ENCODE measurements at regions not wholly inside any gene's neighbourhood (a gene's known extent, or its start where the extent isn't known, plus 50 kb on each side); places are given as distances from the start of the nearest gene placed in this dataset.
"Not testable (repeated sequence)": the region's sequence is repeated elsewhere in the genome, so short reads cannot be mapped to it uniquely, and the experiment has no call there.

DNA sequence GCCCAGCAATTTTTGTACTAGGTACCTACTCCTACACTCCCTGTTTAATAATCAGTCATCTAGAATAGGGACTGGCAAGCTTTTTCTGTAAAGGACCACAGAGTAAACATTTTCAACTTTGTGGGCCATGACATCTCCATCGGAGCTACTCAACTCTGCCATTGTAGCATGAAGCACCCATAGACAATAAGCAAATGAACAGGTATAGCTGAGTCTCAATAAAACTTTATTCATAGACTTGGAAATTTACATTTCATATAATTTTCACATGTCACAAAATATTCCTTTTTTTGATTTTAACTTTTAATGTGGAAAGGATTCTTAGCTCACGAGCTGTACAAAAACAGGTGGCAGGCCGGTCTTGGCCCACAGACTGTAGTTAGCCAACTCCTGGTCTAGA is 345.8 kb downstream of the SOX9 start:
- Mint-ChIP-seq H3K9me3 (no peaks in the 10 kb centered on the region), H3K27me3 (ENCODE audit: low read depth) (peaks cover 15% of the 10 kb centered on the region), H3K4me1 (ENCODE audit: low read depth) (no peaks in the 10 kb centered on the region), H3K4me3 (no peak overlapping the region), H3K27ac (no peak overlapping the region), H3K36me3 (ENCODE audit: insufficient read depth in 2 of 2) (no peaks in the 10 kb centered on the region)
- ATAC-seq (replicated peaks in 1 of 2) (no peak), DNase-seq (no peak)

DNA sequence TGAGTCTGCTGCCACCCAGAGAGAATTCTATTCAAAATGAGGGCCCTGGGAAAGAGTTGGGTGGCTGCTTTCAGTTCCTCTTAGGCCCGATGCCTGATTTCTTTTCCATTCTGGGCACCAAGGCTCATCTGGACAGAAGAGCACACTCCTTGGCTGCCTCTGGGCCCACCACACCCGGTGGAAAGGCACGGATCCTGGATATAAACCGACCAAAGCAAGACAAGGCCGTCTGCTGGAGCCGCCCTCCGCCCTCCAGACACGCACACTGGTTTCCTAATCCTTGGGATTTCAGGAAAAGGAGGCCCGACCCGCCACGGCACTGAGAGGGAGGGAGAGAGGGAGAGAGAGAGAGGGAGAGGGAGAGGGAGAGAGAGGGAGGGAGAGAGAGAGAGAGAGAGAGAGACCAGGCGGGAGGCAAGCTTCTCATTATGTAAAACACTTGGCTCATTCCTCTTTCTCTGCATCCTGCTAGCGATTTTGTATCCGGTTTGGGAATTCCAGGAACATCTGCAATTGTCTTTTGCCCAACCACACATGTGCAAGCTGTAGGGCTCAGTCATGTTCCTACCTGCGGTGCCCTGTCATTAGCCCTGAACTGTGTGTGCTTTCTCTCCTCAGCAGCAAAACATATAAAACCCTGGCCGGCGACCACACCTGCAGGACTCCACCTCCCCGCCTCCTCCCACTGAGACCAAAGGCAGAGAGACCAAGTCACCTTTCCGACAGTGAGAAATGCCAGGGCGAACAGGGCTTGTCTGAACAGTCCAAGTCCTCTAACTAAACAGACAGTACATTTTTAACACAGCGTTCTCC is 347.2 kb downstream of the SOX9 start:
- DNase-seq (no peak), ATAC-seq (replicated peaks in 1 of 2) (no peak)
- Mint-ChIP-seq H3K27ac (no peak overlapping the region), H3K27me3 (ENCODE audit: low read depth) (peaks cover 27% of the 10 kb centered on the region), H3K4me1 (ENCODE audit: low read depth) (no peaks in the 10 kb centered on the region), H3K9me3 (no peaks in the 10 kb centered on the region), H3K36me3 (ENCODE audit: insufficient read depth in 2 of 2) (no peaks in the 10 kb centered on the region), H3K4me3 (no peak overlapping the region)

DNA sequence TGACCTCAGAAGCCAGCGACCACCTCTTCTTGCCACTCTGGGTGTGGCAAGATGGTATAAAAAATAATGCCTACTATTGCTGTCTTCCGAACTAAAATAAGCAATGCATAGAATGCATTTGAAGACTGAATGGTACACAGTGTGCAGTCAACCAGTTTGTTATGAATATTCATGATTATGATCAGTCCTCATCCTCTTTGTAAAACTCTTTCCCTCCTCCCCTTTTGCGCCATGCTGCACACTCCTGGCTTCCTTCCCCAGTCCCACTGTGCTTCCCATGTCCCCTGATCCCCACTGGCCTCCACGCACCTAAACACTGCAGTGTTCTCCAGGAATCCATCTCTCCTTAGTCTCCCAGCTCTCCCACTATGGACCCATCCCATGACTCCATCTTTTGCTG is 348.0 kb downstream of the SOX9 start:
- Mint-ChIP-seq H3K36me3 (ENCODE audit: insufficient read depth in 2 of 2) (no peaks in the 10 kb centered on the region), H3K9me3 (peaks cover 0 to under 1% of the 10 kb centered on the region in 2 donors)

GRCh38 chr17:72470121-72470705 is 349.4 kb downstream of the SOX9 start:
- H3K4me1 Mint-ChIP-seq (ENCODE audit: low read depth): no peaks in the 10 kb centered on the region
- H3K9me3 Mint-ChIP-seq: peaks cover 0 to 3% of the 10 kb centered on the region in 2 donors
- no peak overlapping the region for H3K27ac Mint-ChIP-seq

More for the DNA sequence above, 348.0 kb downstream of the SOX9 start:
- no peak overlapping the region for H3K4me3 Mint-ChIP-seq
- H3K4me1 Mint-ChIP-seq (ENCODE audit: low read depth): no peaks in the 10 kb centered on the region
- H3K27me3 Mint-ChIP-seq (ENCODE audit: low read depth): peaks cover 27% of the 10 kb centered on the region
- DNase-seq (no peak), ATAC-seq (replicated peaks in 1 of 2) (no peak)
- H3K27ac Mint-ChIP-seq: no peak overlapping the region

GRCh38 chr17:72470734-72471133 is 349.9 kb downstream of the SOX9 start:
- DNase-seq (no peak), ATAC-seq (replicated peaks in 1 of 2) (no peak)
- H3K4me3 Mint-ChIP-seq: no peak overlapping the region
- peaks cover 0 to 3% of the 10 kb centered on the region in 2 donors for H3K9me3 Mint-ChIP-seq
- H3K27me3 Mint-ChIP-seq (ENCODE audit: low read depth): peaks cover 14% of the 10 kb centered on the region
- no peaks in the 10 kb centered on the region for H3K4me1 Mint-ChIP-seq (ENCODE audit: low read depth)
- no peak overlapping the region for H3K27ac Mint-ChIP-seq
- no peaks in the 10 kb centered on the region for H3K36me3 Mint-ChIP-seq (ENCODE audit: insufficient read depth in 2 of 2)

More at GRCh38 chr17:72470121-72470705, 349.4 kb downstream of the SOX9 start:
- ATAC-seq (replicated peaks in 1 of 2) (peak in 1 of 2 donors; percentile 19), DNase-seq (no peak)
- no peak overlapping the region for H3K4me3 Mint-ChIP-seq
- H3K36me3 Mint-ChIP-seq (ENCODE audit: insufficient read depth in 2 of 2): no peaks in the 10 kb centered on the region
- peaks cover 17% of the 10 kb centered on the region for H3K27me3 Mint-ChIP-seq (ENCODE audit: low read depth)

GRCh38 chr17:72471296-72471695 is 350.5 kb downstream of the SOX9 start:
- no peak for DNase-seq
- no peak overlapping the region for H3K4me3 Mint-ChIP-seq
- H3K27me3 Mint-ChIP-seq (ENCODE audit: low read depth): peaks cover 17% of the 10 kb centered on the region
- H3K36me3 Mint-ChIP-seq (ENCODE audit: insufficient read depth in 2 of 2): no peaks in the 10 kb centered on the region
- H3K9me3 Mint-ChIP-seq: peaks cover 0 to 3% of the 10 kb centered on the region in 2 donors
- H3K4me1 Mint-ChIP-seq (ENCODE audit: low read depth): no peaks in the 10 kb centered on the region
- H3K27ac Mint-ChIP-seq: no peak overlapping the region
- ATAC-seq (replicated peaks in 1 of 2): no peak

DNA sequence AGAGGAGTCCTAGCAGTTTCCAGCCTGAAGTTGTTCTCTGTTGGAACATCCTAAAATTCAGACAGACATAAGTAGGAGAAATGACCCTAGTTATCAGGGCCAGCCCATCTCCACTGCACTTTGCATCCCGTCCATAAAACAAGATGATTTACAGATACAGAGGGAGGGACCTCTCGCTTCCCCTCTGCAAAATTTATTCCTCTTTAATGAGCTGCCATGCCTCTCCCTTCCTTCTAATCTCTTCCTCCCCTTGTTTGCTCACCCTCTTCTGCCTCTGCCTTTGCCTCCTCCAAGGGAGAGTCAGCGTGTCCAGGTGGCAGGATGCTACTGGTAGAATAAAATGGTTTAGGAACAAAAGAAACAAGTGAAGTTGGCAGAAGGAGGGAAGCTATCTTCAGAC is 351.3 kb downstream of the SOX9 start:
- DNase-seq (no peak), ATAC-seq (replicated peaks in 1 of 2) (no peak)
- H3K27me3 Mint-ChIP-seq (ENCODE audit: low read depth): peaks cover 25% of the 10 kb centered on the region
- peaks cover 0 to 3% of the 10 kb centered on the region in 2 donors for H3K9me3 Mint-ChIP-seq
- H3K4me3 Mint-ChIP-seq: no peak overlapping the region
- no peak overlapping the region for H3K27ac Mint-ChIP-seq
- no peaks in the 10 kb centered on the region for H3K36me3 Mint-ChIP-seq (ENCODE audit: insufficient read depth in 2 of 2)
- no peaks in the 10 kb centered on the region for H3K4me1 Mint-ChIP-seq (ENCODE audit: low read depth)

- not testable (repeated sequence) for H3K4me3 Mint-ChIP-seq; ATAC-seq (replicated peaks in 1 of 2); H3K9me3 Mint-ChIP-seq; H3K36me3 Mint-ChIP-seq (ENCODE audit: insufficient read depth in 2 of 2); H3K4me1 Mint-ChIP-seq (ENCODE audit: low read depth); DNase-seq; H3K27ac Mint-ChIP-seq
- peaks cover 25% of the 10 kb centered on the region for H3K27me3 Mint-ChIP-seq (ENCODE audit: low read depth)
Measured at GRCh38 chr17:72472853-72473390, 352.1 kb downstream of the SOX9 start.

GRCh38 chr17:72474243-72474642 is 353.4 kb downstream of the SOX9 start:
- Mint-ChIP-seq H3K27ac (no peak overlapping the region), H3K36me3 (ENCODE audit: insufficient read depth in 2 of 2) (no peaks in the 10 kb centered on the region), H3K9me3 (peaks cover 0 to 3% of the 10 kb centered on the region in 2 donors), H3K4me3 (no peak overlapping the region), H3K4me1 (ENCODE audit: low read depth) (no peaks in the 10 kb centered on the region), H3K27me3 (ENCODE audit: low read depth) (peaks cover 29% of the 10 kb centered on the region)
- no peak for DNase-seq
- no peak for ATAC-seq (replicated peaks in 1 of 2)

- no peak overlapping the region for H3K4me3 Mint-ChIP-seq
- H3K9me3 Mint-ChIP-seq: peaks cover 0 to 3% of the 10 kb centered on the region in 2 donors
- H3K27me3 Mint-ChIP-seq (ENCODE audit: low read depth): peaks cover 35% of the 10 kb centered on the region
- ATAC-seq (replicated peaks in 1 of 2): no peak
- DNase-seq: no peak
- H3K4me1 Mint-ChIP-seq (ENCODE audit: low read depth): no peaks in the 10 kb centered on the region
- no peak overlapping the region for H3K27ac Mint-ChIP-seq
- H3K36me3 Mint-ChIP-seq (ENCODE audit: insufficient read depth in 2 of 2): no peaks in the 10 kb centered on the region
Measured at GRCh38 chr17:72474719-72475477, 354.1 kb downstream of the SOX9 start.

DNA sequence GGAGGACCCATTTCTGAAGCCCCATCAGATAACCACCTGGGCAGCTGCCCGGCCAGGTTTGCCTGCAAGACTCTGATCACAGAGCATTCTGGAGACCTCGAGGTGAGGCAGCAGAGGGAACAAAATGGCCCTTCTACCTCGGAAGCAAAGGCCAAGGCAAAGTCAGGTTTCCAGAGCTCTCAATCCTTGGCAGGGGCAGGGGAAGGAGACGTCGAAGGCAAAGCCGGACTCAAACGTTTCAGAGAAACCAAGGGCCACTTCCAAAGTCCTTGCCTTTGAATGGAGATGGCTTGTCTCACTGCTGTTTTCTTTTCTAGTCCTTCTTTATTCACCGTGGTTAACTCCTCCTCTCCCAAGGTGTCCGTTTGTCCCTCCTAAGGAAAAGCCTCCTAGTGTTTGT is 355.3 kb downstream of the SOX9 start:
- peaks cover 35% of the 10 kb centered on the region for H3K27me3 Mint-ChIP-seq (ENCODE audit: low read depth)
- no peaks in the 10 kb centered on the region for H3K4me1 Mint-ChIP-seq (ENCODE audit: low read depth)
- H3K9me3 Mint-ChIP-seq: peaks cover 0 to 3% of the 10 kb centered on the region in 2 donors
- no peak for ATAC-seq (replicated peaks in 1 of 2)
- no peak for DNase-seq
- H3K36me3 Mint-ChIP-seq (ENCODE audit: insufficient read depth in 2 of 2): no peaks in the 10 kb centered on the region
- no peak overlapping the region for H3K4me3 Mint-ChIP-seq
- H3K27ac Mint-ChIP-seq: no peak overlapping the region

DNA sequence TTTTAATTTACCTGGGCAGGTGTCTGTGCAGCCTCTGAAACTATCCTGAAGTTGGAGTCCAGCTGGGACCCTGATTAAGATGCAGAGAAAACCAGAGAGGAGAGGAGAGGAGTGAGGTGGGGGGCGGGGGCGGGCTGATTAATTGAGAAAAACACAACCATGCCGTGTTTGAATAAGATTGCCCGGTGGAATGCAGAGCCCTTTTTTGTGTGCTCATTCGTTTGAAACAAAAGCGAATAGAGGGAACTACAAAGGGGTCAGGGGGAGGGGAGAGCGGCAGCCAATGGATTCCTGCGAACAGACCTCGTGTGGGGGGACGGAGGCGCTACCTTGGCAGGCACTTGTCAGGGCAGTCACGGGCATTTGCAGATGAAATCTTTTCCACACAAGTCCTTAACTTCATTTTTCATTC is 355.8 kb downstream of the SOX9 start:
- H3K4me1 Mint-ChIP-seq (ENCODE audit: low read depth): no peaks in the 10 kb centered on the region
- no peak overlapping the region for H3K27ac Mint-ChIP-seq
- H3K27me3 Mint-ChIP-seq (ENCODE audit: low read depth): peaks cover 35% of the 10 kb centered on the region
- H3K36me3 Mint-ChIP-seq (ENCODE audit: insufficient read depth in 2 of 2): no peaks in the 10 kb centered on the region
- no peak overlapping the region for H3K4me3 Mint-ChIP-seq
- DNase-seq (no peak), ATAC-seq (replicated peaks in 1 of 2) (no peak)
- peaks cover 0 to 3% of the 10 kb centered on the region in 2 donors for H3K9me3 Mint-ChIP-seq

DNA sequence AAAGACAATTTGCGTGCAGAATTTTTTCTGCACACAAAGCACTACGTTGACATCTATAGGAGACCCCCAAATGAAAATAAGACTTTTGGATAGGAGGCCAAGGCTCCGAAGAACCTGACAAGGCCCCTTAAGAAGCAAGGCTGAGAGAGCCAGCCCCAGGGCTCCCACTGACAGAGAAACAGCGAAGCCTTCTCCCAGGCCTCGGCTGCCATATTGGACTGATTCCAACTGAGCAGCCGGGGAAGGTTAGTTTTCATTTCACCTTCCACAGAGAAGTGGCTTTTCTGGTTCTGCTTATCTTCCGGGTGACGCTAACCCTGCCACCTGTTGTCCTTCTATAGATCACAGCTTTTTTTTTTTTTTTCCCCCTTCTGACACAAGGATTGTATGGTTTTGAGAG is 356.7 kb downstream of the SOX9 start:
- no peaks in the 10 kb centered on the region for H3K36me3 Mint-ChIP-seq (ENCODE audit: insufficient read depth in 2 of 2)
- no peaks in the 10 kb centered on the region for H3K4me1 Mint-ChIP-seq (ENCODE audit: low read depth)
- H3K9me3 Mint-ChIP-seq: peaks cover 0 to 3% of the 10 kb centered on the region in 2 donors
- H3K27me3 Mint-ChIP-seq (ENCODE audit: low read depth): peaks cover 26% of the 10 kb centered on the region
- ATAC-seq (replicated peaks in 1 of 2): no peak
- DNase-seq: no peak
- no peak overlapping the region for H3K4me3 Mint-ChIP-seq
- no peak overlapping the region for H3K27ac Mint-ChIP-seq
